ENCODE measurements at regions not wholly inside any gene's neighbourhood (a gene's known extent, or its start where the extent isn't known, plus 50 kb on each side); places are given as distances from the start of the nearest gene placed in this dataset.
"Not testable (repeated sequence)": the region's sequence is repeated elsewhere in the genome, so short reads cannot be mapped to it uniquely, and the experiment has no call there.

DNA sequence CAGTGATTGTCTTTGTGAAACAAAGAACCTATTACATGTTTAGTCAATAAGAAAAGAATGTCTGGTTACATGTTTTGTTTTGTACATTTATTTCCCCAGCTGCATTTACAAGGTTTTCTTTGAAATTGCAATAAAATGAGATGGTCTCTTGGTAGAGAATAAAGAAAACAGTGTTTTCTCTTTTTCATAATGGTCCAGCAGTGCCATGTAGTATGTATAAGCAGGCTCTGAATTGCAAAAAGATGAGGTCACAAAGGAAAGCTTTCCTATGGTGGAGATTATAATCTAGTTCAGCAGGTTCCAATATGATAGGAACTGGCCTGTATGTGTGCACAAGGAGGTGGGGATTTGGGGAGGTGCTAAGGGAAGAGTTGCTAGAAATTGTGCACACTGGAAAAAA is 1417.3 kb downstream of the STIM2 start:
- POLR2A ChIA-PET: no interaction called here

DNA sequence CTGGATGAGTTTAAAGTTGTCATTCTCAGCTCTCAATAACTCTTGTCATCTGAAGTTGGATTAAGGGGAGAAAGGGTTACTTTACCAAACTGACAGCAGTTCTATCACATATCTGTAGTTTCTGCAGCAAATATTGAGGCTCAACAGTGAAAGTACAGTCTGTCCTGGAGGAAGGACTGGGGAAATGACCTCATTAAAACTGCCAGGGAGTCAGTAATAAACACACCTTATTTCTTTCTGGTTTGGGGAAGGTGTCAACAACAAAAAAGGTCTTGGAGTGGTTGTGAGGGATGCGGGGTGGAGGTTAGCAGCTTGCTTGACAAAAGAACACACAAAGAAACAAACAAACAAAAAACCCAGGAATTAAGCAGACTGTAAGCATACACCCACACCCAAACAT is 1418.0 kb downstream of the STIM2 start:
- ChIA-PET POLR2A (no interaction called here), CTCF (no interaction called here)
- H3K9me3 ChIP-seq (ENCODE audit: low read length): no peaks in the 10 kb centered on the region
- H3K36me3 ChIP-seq (ENCODE audit: insufficient read depth, low read length): no peaks in the 10 kb centered on the region
- DNase-seq: no peak
- Mint-ChIP-seq H3K4me1 (no peaks in the 10 kb centered on the region), H3K27ac (no peak overlapping the region), H3K4me3 (no peak overlapping the region), H3K36me3 (no peaks in the 10 kb centered on the region), H3K9me3 (peaks cover 6 to 37% (median 15%) of the 10 kb centered on the region in 5 donors), H3K27me3 (no peaks in the 10 kb centered on the region)
- no peak overlapping the region for H3K4me3 ChIP-seq (ENCODE audit: low read length)
- no peaks in the 10 kb centered on the region for H3K27me3 ChIP-seq (ENCODE audit: insufficient read depth, low read length, poor library complexity, severe bottlenecking)
- no peaks in the 10 kb centered on the region for H3K4me1 ChIP-seq (ENCODE audit: insufficient read depth, low read length)
- H3K27ac ChIP-seq (ENCODE audit: low read depth, low read length): no peak overlapping the region

More for the DNA sequence above, 1417.3 kb downstream of the STIM2 start:
- Mint-ChIP-seq H3K36me3 (no peaks in the 10 kb centered on the region), H3K4me3 (no peak overlapping the region), H3K27ac (no peak overlapping the region), H3K27me3 (no peaks in the 10 kb centered on the region), H3K9me3 (peaks cover 4 to 36% (median 15%) of the 10 kb centered on the region in 5 donors), H3K4me1 (no peaks in the 10 kb centered on the region)
- H3K27me3 ChIP-seq (ENCODE audit: insufficient read depth, low read length, poor library complexity, severe bottlenecking): no peaks in the 10 kb centered on the region
- no peaks in the 10 kb centered on the region for H3K36me3 ChIP-seq (ENCODE audit: insufficient read depth, low read length)
- H3K27ac ChIP-seq (ENCODE audit: low read depth, low read length): no peak overlapping the region
- H3K9me3 ChIP-seq (ENCODE audit: low read length): no peaks in the 10 kb centered on the region
- CTCF ChIA-PET: no interaction called here
- no peak overlapping the region for H3K4me3 ChIP-seq (ENCODE audit: low read length)
- H3K4me1 ChIP-seq (ENCODE audit: insufficient read depth, low read length): no peaks in the 10 kb centered on the region
- DNase-seq: no peak

DNA sequence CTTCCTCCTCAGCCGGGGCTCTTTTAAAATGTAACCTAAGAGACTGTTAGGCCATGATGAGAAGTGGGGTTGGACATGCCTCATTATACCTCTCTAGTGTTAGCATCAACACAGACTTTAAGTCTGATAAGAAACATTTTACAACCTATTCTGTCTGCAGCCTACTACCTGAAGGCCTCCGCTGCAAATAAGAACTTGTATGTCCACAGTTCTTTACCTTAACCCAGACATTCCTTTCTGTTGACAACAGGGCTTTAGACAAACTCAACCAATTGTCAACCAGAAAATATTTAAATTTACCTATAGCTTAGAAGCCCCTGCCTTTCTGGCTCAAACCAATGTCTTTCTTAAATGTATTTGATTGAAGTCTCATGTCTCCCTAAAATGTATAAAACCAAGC is 1418.6 kb downstream of the STIM2 start:
- POLR2A ChIA-PET: no interaction called here

DNA sequence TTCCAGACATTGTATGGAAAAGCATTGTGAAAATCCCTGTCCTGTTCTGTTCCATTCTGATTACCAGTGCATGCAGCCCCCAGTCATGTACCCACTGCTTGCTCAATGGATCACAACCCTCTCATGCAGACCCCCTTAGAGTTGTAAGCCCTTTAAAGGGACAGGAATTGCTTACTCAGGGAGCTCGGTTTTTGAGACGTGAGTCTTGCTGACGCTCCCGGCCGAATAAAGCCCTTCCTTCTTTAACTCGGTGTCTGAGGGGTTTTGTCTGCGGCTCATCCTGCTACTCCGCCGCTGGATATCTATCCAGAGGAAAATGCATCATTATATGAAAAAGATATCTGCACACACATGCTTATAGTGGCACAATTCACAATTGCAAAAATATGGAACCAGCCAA is 1425.6 kb downstream of the STIM2 start:
- DNase-seq; H3K27ac Mint-ChIP-seq; CTCF ChIA-PET; H3K4me1 ChIP-seq (ENCODE audit: insufficient read depth, low read length); H3K4me1 Mint-ChIP-seq; H3K4me3 Mint-ChIP-seq; POLR2A ChIA-PET; H3K9me3 ChIP-seq (ENCODE audit: low read length); H3K27me3 Mint-ChIP-seq; H3K4me3 ChIP-seq (ENCODE audit: low read length); H3K27ac ChIP-seq (ENCODE audit: low read depth, low read length); H3K27me3 ChIP-seq (ENCODE audit: insufficient read depth, low read length, poor library complexity, severe bottlenecking); H3K36me3 Mint-ChIP-seq; H3K36me3 ChIP-seq (ENCODE audit: insufficient read depth, low read length): not testable (repeated sequence)
- peaks cover 7 to 39% (median 13%) of the 10 kb centered on the region in 5 donors for H3K9me3 Mint-ChIP-seq

More for the DNA sequence above, 1418.6 kb downstream of the STIM2 start:
- no peaks in the 10 kb centered on the region for H3K4me1 ChIP-seq (ENCODE audit: insufficient read depth, low read length)
- no peak overlapping the region for H3K27ac Mint-ChIP-seq
- no peak for DNase-seq
- no peak overlapping the region for H3K4me3 ChIP-seq (ENCODE audit: low read length)
- no peaks in the 10 kb centered on the region for H3K4me1 Mint-ChIP-seq
- no peaks in the 10 kb centered on the region for H3K27me3 Mint-ChIP-seq
- H3K9me3 Mint-ChIP-seq: peaks cover 6 to 43% (median 15%) of the 10 kb centered on the region in 5 donors
- no peak overlapping the region for H3K4me3 Mint-ChIP-seq
- no peaks in the 10 kb centered on the region for H3K27me3 ChIP-seq (ENCODE audit: insufficient read depth, low read length, poor library complexity, severe bottlenecking)
- H3K9me3 ChIP-seq (ENCODE audit: low read length): no peaks in the 10 kb centered on the region
- no peaks in the 10 kb centered on the region for H3K36me3 ChIP-seq (ENCODE audit: insufficient read depth, low read length)
- no peak overlapping the region for H3K27ac ChIP-seq (ENCODE audit: low read depth, low read length)
- CTCF ChIA-PET: no interaction called here
- no peaks in the 10 kb centered on the region for H3K36me3 Mint-ChIP-seq

DNA sequence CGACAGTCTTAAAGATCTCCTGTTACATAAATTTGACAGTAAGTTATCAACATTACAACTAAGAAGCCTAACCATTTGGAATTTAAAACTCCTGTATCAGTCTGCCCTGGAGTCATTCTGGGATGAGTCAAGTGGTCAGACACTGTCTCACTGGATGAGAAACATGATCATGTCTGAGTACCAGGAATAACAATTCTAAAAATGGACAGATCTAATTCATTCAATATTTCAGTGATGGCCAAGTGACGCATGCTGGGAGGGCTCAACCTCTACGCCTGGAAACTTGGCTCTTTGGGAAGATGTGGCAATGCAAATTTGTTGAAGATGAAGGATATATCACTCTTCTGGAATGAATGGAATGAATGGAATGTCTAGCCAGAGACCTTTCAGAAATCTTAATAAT is 1427.2 kb downstream of the STIM2 start:
- CTCF ChIA-PET: no interaction called here
- Histone ChIP-seq H3K4me1 (ENCODE audit: insufficient read depth, low read length) (no peaks in the 10 kb centered on the region), H3K27ac (ENCODE audit: low read depth, low read length) (no peak overlapping the region), H3K27me3 (ENCODE audit: insufficient read depth, low read length, poor library complexity, severe bottlenecking) (no peaks in the 10 kb centered on the region), H3K9me3 (ENCODE audit: low read length) (no peaks in the 10 kb centered on the region), H3K4me3 (ENCODE audit: low read length) (no peak overlapping the region), H3K36me3 (ENCODE audit: insufficient read depth, low read length) (no peaks in the 10 kb centered on the region)
- POLR2A ChIA-PET: no interaction called here
- Mint-ChIP-seq H3K36me3 (no peaks in the 10 kb centered on the region), H3K9me3 (peaks cover 4 to 31% (median 10%) of the 10 kb centered on the region in 5 donors), H3K27ac (no peak overlapping the region), H3K4me3 (no peak overlapping the region), H3K4me1 (no peaks in the 10 kb centered on the region), H3K27me3 (no peaks in the 10 kb centered on the region)
- no peak for DNase-seq

DNA sequence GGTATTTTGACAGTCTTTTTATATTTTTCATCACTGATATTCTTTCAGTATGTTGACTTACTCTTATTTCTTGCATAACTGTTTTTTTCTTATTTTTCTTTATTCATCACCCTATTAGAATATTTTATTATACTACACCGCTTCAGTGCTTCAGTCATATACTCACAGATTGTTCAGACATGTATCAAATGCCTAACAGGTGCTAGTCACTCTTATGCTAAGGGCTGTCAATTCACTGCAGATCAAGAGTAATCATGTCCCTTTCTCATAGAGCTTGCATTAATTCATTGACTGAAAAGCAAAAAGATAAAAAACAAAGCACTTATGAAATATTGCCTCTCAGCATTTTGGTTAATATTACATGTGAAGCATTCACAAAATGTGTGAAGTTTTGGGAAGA is 1435.6 kb downstream of the STIM2 start:
- Mint-ChIP-seq H3K27ac (no peak overlapping the region), H3K27me3 (no peaks in the 10 kb centered on the region), H3K9me3 (peaks cover 5 to 36% (median 9%) of the 10 kb centered on the region in 5 donors), H3K4me3 (no peak overlapping the region), H3K4me1 (no peaks in the 10 kb centered on the region), H3K36me3 (no peaks in the 10 kb centered on the region)
- Histone ChIP-seq H3K36me3 (ENCODE audit: insufficient read depth, low read length) (no peaks in the 10 kb centered on the region), H3K4me3 (ENCODE audit: low read length) (no peak overlapping the region), H3K4me1 (ENCODE audit: insufficient read depth, low read length) (no peaks in the 10 kb centered on the region), H3K27me3 (ENCODE audit: insufficient read depth, low read length, poor library complexity, severe bottlenecking) (no peaks in the 10 kb centered on the region), H3K9me3 (ENCODE audit: low read length) (no peaks in the 10 kb centered on the region), H3K27ac (ENCODE audit: low read depth, low read length) (no peak overlapping the region)
- ChIA-PET POLR2A (no interaction called here), CTCF (no interaction called here)
- DNase-seq: no peak

DNA sequence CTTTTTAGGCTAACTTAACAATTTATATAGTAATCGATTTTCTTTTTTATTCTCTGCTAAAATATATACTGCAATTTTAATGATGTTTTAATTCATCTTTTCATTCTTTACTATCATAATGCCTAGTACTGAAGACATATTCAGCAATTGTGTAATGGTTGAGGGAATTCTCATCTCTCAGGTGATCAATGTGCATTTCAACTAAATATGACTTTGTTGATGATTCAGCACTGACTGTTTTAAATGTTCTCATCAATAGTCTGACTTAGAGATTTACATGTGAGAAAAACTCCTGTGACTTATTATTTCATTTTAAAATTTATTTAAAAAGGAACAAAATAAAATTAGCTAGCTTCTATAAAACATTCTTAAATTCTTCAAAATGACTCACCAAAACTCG is 1450.3 kb downstream of the STIM2 start:
- ChIA-PET CTCF (no interaction called here), POLR2A (no interaction called here)
- H3K36me3 Mint-ChIP-seq: no peaks in the 10 kb centered on the region
- H3K27ac Mint-ChIP-seq: no peak overlapping the region
- no peaks in the 10 kb centered on the region for H3K27me3 Mint-ChIP-seq
- peaks cover 6 to 14% (median 9%) of the 10 kb centered on the region in 5 donors for H3K9me3 Mint-ChIP-seq
- Histone ChIP-seq H3K27ac (ENCODE audit: low read depth, low read length) (no peak overlapping the region), H3K4me3 (ENCODE audit: low read length) (no peak overlapping the region), H3K9me3 (ENCODE audit: low read length) (no peaks in the 10 kb centered on the region), H3K27me3 (ENCODE audit: insufficient read depth, low read length, poor library complexity, severe bottlenecking) (no peaks in the 10 kb centered on the region), H3K36me3 (ENCODE audit: insufficient read depth, low read length) (no peaks in the 10 kb centered on the region), H3K4me1 (ENCODE audit: insufficient read depth, low read length) (no peaks in the 10 kb centered on the region)
- no peaks in the 10 kb centered on the region for H3K4me1 Mint-ChIP-seq
- no peak overlapping the region for H3K4me3 Mint-ChIP-seq
- DNase-seq: no peak

DNA sequence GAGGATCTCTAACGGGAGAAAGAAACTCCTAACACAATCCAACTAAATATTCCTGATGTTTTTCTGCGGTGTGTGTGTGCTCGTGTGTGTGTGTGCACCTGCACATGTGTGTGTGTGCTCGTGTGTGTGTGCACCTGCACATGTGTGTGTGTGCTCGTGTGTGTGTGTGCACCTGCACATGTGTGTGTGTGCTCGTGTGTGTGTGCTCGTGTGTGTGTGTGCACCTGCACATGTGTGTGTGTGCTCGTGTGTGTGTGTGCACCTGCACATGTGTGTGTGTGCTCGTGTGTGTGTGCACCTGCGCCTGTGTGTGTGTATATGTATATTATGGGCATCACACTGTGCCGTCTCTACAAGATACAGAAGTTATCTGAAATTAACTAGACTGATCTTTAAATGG is 1451.9 kb downstream of the STIM2 start:
- CTCF ChIA-PET: not testable (repeated sequence)

More for the DNA sequence above, 1451.9 kb downstream of the STIM2 start:
- H3K27me3 Mint-ChIP-seq; H3K4me3 ChIP-seq (ENCODE audit: low read length); H3K4me1 Mint-ChIP-seq; H3K27me3 ChIP-seq (ENCODE audit: insufficient read depth, low read length, poor library complexity, severe bottlenecking); H3K27ac Mint-ChIP-seq; H3K27ac ChIP-seq (ENCODE audit: low read depth, low read length); H3K36me3 ChIP-seq (ENCODE audit: insufficient read depth, low read length); H3K4me3 Mint-ChIP-seq; POLR2A ChIA-PET; H3K9me3 ChIP-seq (ENCODE audit: low read length); H3K36me3 Mint-ChIP-seq; H3K4me1 ChIP-seq (ENCODE audit: insufficient read depth, low read length); DNase-seq: not testable (repeated sequence)
- peaks cover 5 to 14% (median 7%) of the 10 kb centered on the region in 5 donors for H3K9me3 Mint-ChIP-seq
